Activated CD4-positive, alpha-beta memory T cell treated with anti-CD3 and anti-CD28 coated beads, Interleukin-2, amount 10 ng/mL, durations not matched to agents 7 days and 5 days (primary cell): ENCODE measurements at regions not wholly inside any gene's neighbourhood (a gene's known extent, or its start where the extent isn't known, plus 50 kb on each side); places are given as distances from the start of the nearest gene placed in this dataset.
"Not testable (repeated sequence)": the region's sequence is repeated elsewhere in the genome, so short reads cannot be mapped to it uniquely, and the experiment has no call there.

Experiments
- CTCF ChIA-PET: fragments of 350-600 bp; sonication (Branson Sonifier 250); formaldehyde crosslinking; loops from one replicate; lab custom pipeline; 2021; ENCODE audit warnings: antibody characterized with exemption, inconsistent platforms; lab: Charles Lee
- POLR2A ChIA-PET: fragments of 350-600 bp; sonication (Branson Sonifier 250); formaldehyde crosslinking; loops from one replicate; lab custom pipeline; 2021; ENCODE audit warnings: antibody characterized with exemption; lab: Charles Lee
- DNase-seq: peaks from one replicate; pipeline ENCODE4 v3.0.0-alpha.2; 2020
- H3K27ac Mint-ChIP-seq: one replicate; pipeline ENCODE4 v1.8.0; 2021; ENCODE audit warnings: mild to moderate bottlenecking, mixed read lengths
- H3K27me3 Mint-ChIP-seq: one replicate; pipeline ENCODE4 v1.8.0; 2021; ENCODE audit warnings: mixed read lengths
- H3K36me3 Mint-ChIP-seq: one replicate; pipeline ENCODE4 v1.8.0; 2021; ENCODE audit warnings: low read depth, mixed read lengths
- H3K4me1 Mint-ChIP-seq: one replicate; pipeline ENCODE4 v1.8.0; 2021; ENCODE audit warnings: mixed read lengths
- H3K4me3 Mint-ChIP-seq: one replicate; pipeline ENCODE4 v1.8.0; 2021; ENCODE audit warnings: mild to moderate bottlenecking, mixed read lengths
- H3K9me3 Mint-ChIP-seq: one replicate; pipeline ENCODE4 v1.8.0; 2021; ENCODE audit warnings: mixed read lengths

GRCh38 chr6:109260126-109260525, 122.1 kb downstream of the CD164 start:
- Mint-ChIP-seq H3K27me3 (peaks cover 2% of the 10 kb centered on the region), H3K27ac (no peak overlapping the region), H3K4me3 (no peak overlapping the region), H3K36me3 (no peaks in the 10 kb centered on the region), H3K4me1 (no peaks in the 10 kb centered on the region), H3K9me3 (no peaks in the 10 kb centered on the region)
- DNase-seq = no peak
- ChIA-PET POLR2A (no interaction called here), CTCF (no interaction called here)

GRCh38 chr6:109258129-109258528, 124.1 kb downstream of the CD164 start:
- Mint-ChIP-seq H3K4me1 (no peaks in the 10 kb centered on the region), H3K27me3 (no peaks in the 10 kb centered on the region), H3K4me3 (no peak overlapping the region), H3K36me3 (no peaks in the 10 kb centered on the region), H3K9me3 (no peaks in the 10 kb centered on the region), H3K27ac (no peak overlapping the region)
- ChIA-PET POLR2A (interaction anchor here (1.1 kb wide), 1 partner anchor 125 kb away, joined by 3 read pairs; no protein-coding TSS in a partner anchor), CTCF (no interaction called here)
- no peak for DNase-seq

GRCh38 chr6:109257494-109257893, 124.8 kb downstream of the CD164 start:
- no peak overlapping the region for H3K4me3 Mint-ChIP-seq
- no peaks in the 10 kb centered on the region for H3K4me1 Mint-ChIP-seq
- H3K9me3 Mint-ChIP-seq = no peaks in the 10 kb centered on the region
- H3K27me3 Mint-ChIP-seq = no peaks in the 10 kb centered on the region
- DNase-seq = no peak
- no peak overlapping the region for H3K27ac Mint-ChIP-seq
- no peaks in the 10 kb centered on the region for H3K36me3 Mint-ChIP-seq
- ChIA-PET POLR2A (interaction anchor here (0.7 kb wide), 1 partner anchor 15 kb away, joined by 3 read pairs; no protein-coding TSS in a partner anchor), CTCF (no interaction called here)

GRCh38 chr6:109255946-109256640, 126.2 kb downstream of the CD164 start:
- DNase-seq = no peak

GRCh38 chr6:109255087-109255486, 127.2 kb downstream of the CD164 start:
- H3K9me3 Mint-ChIP-seq = no peaks in the 10 kb centered on the region
- H3K4me3 Mint-ChIP-seq = no peak overlapping the region

More at GRCh38 chr6:109255946-109256640, 126.2 kb downstream of the CD164 start:
- CTCF ChIA-PET = interaction anchor here (0.7 kb wide), 2 partner anchors 103 to 159 kb away, joined by 3 read pairs; no protein-coding TSS in a partner anchor
- Mint-ChIP-seq H3K27ac (no peak overlapping the region), H3K9me3 (no peaks in the 10 kb centered on the region), H3K4me3 (no peak overlapping the region), H3K36me3 (no peaks in the 10 kb centered on the region), H3K27me3 (peaks cover 4% of the 10 kb centered on the region), H3K4me1 (no peaks in the 10 kb centered on the region)
- POLR2A ChIA-PET = no interaction called here

GRCh38 chr6:109253366-109253765, 128.9 kb downstream of the CD164 start:
- no peak overlapping the region for H3K27ac Mint-ChIP-seq
- DNase-seq = no peak
- CTCF ChIA-PET = no interaction called here
- no peak overlapping the region for H3K4me3 Mint-ChIP-seq
- H3K4me1 Mint-ChIP-seq = no peaks in the 10 kb centered on the region
- H3K9me3 Mint-ChIP-seq = no peaks in the 10 kb centered on the region
- POLR2A ChIA-PET = no interaction called here
- peaks cover 4% of the 10 kb centered on the region for H3K27me3 Mint-ChIP-seq
- H3K36me3 Mint-ChIP-seq = no peaks in the 10 kb centered on the region

More at GRCh38 chr6:109255087-109255486, 127.2 kb downstream of the CD164 start:
- POLR2A ChIA-PET = no interaction called here
- no peak for DNase-seq
- H3K4me1 Mint-ChIP-seq = no peaks in the 10 kb centered on the region
- peaks cover 4% of the 10 kb centered on the region for H3K27me3 Mint-ChIP-seq
- no peak overlapping the region for H3K27ac Mint-ChIP-seq
- H3K36me3 Mint-ChIP-seq = no peaks in the 10 kb centered on the region
- CTCF ChIA-PET = no interaction called here

DNA sequence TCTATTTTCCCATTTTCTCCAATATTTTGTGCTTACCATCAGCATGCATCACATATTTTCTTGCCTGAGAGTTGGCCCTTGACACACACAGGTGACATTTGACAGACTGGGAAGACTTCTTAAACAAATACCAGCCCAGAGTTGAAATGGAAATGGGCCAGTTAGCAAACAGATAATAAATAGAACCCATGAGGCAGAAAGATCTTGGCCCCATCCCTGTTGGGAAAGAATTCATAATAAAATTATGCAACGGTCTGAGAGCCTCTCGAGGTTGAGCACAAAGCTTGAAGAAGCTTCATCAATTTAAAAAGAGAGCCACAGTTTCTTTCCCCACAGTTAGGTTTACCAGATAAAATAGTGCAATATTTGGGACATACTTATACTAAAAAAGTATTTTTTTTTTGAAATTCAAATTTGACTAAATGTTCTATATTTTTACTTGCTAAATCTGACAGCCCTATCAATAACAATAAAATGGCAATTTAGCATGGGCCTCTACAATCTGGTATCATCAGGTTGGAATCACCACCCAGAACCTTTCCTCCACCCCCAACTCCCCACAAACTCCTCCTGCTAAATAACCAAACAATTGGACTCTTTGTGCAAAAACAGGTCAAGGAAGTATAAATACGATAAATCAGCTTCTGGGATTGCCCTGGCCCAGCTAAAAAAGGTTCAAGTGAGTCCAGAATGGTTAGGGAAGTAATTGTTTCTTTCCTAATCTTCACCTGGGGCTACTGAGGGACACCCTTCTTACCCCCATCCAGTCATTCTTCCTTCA, 129.8 kb downstream of the CD164 start:
- Mint-ChIP-seq H3K36me3 (no peaks in the 10 kb centered on the region), H3K4me1 (no peaks in the 10 kb centered on the region), H3K27me3 (peaks cover 4% of the 10 kb centered on the region), H3K4me3 (no peak overlapping the region), H3K27ac (no peak overlapping the region), H3K9me3 (no peaks in the 10 kb centered on the region)
- POLR2A ChIA-PET = interaction anchor here (1.6 kb wide), 1 partner anchor 131 kb away, joined by 3 read pairs; no protein-coding TSS in a partner anchor
- no peak for DNase-seq
- CTCF ChIA-PET = no interaction called here

DNA sequence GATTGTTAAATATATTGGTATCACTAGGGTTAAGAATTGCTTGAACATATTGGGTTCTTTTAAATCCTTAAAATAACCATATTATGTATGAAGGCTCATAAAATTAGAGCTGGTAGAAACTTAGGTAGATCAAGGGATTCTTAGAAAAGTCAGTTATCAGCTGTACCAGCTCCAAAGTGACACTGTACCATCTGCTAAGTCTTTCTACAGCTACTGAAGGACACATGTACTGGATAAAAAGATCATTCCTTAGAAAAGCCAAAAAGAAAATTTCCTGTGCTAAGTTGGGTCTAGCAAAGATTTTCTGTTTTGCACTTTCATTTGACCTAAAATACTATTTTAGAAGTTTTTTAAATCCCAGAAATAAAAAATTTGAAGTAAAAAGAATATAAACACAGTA, 130.4 kb downstream of the CD164 start:
- POLR2A ChIA-PET = interaction anchor here (1.6 kb wide), 1 partner anchor 131 kb away, joined by 3 read pairs; no protein-coding TSS in a partner anchor
- Mint-ChIP-seq H3K4me1 (no peaks in the 10 kb centered on the region), H3K4me3 (no peak overlapping the region), H3K36me3 (no peaks in the 10 kb centered on the region), H3K27ac (no peak overlapping the region), H3K27me3 (peaks cover 4% of the 10 kb centered on the region), H3K9me3 (no peaks in the 10 kb centered on the region)
- DNase-seq = no peak
- CTCF ChIA-PET = no interaction called here

DNA sequence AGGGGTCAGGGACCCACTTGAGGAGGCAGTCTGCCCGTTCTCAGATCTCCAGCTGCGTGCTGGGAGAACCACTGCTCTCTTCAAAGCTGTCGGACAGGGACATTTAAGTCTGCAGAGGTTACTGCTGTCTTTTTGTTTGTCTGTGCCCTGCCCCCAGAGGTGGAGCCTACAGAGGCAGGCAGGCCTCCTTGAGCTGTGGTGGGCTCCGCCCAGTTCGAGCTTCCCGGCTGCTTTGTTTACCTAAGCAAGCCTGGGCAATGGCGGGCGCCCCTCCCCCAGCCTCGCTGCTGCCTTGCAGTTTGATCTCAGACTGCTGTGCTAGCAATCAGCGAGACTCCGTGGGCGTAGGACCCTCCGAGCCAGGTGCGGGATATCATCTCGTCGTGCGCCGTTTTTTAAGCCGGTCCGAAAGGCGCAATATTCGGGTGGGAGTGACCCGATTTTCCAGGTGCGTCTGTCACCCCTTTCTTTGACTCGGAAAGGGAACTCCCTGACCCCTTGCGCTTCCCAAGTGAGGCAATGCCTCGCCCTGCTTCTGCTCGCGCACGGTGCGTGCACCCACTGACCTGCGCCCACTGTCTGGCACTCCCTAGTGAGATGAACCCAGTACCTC, 131.6 kb downstream of the CD164 start:
- H3K4me1 Mint-ChIP-seq, H3K4me3 Mint-ChIP-seq, CTCF ChIA-PET, H3K9me3 Mint-ChIP-seq, H3K27ac Mint-ChIP-seq, DNase-seq, POLR2A ChIA-PET, H3K36me3 Mint-ChIP-seq, H3K27me3 Mint-ChIP-seq: not testable (repeated sequence)

DNA sequence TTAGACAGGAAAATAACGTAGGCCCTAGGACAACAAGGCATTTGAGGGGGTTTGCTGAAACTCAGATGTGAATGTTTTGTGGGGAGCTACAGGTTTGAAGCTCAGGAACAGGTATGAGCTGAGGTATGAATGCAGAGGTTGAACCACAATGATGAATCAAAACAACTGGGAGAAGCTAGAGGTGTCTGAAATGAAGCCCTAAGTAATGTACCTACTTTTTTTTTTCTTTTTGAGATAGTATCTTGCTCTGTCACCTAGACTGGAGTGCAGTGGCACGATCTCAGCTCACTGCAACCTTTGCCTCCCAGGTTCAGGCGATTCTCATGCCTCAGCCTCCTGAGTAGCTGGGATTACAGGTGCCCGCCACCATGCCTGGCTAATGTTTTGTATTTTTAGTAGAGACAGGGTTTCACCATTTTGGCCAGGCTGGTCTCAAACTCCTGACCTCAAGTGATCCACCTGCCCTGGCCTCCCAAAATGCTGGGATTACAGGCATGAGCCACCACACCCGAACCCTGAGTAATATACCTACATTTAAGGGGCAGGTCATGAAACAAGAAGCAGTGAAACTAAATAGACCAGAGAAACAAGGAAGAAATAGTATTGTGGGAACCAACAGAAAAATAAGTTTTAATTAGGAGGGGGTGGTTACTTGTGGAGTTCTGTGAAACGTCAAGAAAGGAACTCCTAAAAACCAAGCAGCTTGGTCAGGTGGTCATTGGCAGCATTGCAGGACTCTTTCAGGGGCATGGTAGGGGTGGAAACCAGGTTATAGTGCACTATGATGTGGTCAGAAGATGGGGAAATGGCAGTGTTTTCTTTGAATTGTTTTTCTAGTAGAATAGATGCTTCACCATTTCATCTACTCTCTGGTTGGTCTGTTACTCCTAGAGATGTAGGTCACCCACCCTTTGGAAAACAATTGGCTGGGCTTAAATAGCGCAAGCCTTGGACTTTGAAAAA, 138.1 kb downstream of the CD164 start:
- H3K4me1 Mint-ChIP-seq = peaks cover 14% of the 10 kb centered on the region
- peaks cover 6% of the 10 kb centered on the region for H3K27me3 Mint-ChIP-seq
- H3K27ac Mint-ChIP-seq = no peak overlapping the region
- H3K4me3 Mint-ChIP-seq = no peak overlapping the region
- H3K36me3 Mint-ChIP-seq = no peaks in the 10 kb centered on the region
- POLR2A ChIA-PET = interaction anchor here (2.0 kb wide), 1 partner anchor 139 kb away, joined by 5 read pairs; the partner anchor contains the start of gene CD164
- CTCF ChIA-PET = no interaction called here
- DNase-seq = no peak
- no peaks in the 10 kb centered on the region for H3K9me3 Mint-ChIP-seq

DNA sequence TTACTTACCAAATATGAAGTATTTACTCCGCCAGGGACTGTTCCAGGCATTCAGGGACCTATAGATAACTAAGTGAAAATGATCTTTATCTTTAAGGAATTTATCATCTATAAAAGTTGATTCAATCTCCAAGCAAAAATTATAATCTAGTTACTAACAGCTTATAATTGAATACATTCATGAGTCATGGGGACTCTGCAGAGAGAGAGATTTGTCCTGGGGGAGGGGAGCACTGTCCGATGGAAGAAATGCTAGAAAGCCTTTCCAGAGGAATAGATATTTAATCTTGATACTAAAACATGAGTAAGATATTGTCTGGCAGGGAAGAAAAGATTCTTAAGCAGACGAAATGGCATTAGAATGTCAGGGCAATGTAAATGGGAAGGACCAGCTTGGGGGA, 139.3 kb downstream of the CD164 start:
- H3K27ac Mint-ChIP-seq = no peak overlapping the region
- no peaks in the 10 kb centered on the region for H3K9me3 Mint-ChIP-seq
- peaks cover 14% of the 10 kb centered on the region for H3K4me1 Mint-ChIP-seq
- ChIA-PET CTCF (no interaction called here), POLR2A (interaction anchor here (0.7 to 2.0 kb wide), 2 partner anchors 14 to 140 kb away, joined by 3 to 5 read pairs; partner anchors contain the start of gene CD164)
- H3K4me3 Mint-ChIP-seq = no peak overlapping the region
- DNase-seq = no peak
- peaks cover 6% of the 10 kb centered on the region for H3K27me3 Mint-ChIP-seq
- no peaks in the 10 kb centered on the region for H3K36me3 Mint-ChIP-seq

DNA sequence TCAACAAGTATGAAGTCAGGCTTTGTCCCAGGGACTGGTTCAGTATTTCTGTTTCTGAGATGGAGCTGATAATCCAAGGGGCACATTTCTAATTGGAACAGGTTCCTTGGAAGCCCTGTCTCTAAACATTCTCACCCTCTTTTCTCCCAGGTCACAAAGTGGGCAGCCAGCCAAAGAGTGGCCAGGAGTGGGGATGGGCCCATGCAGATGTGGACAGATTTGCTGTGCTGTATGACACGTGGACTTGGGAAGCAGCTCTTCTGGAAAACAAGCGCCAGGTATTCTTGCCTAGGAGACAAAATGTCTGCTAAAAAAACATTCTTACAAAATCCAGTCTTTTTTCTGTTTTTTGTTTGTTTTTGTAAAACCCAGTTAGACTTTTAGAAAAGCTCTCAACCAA, 140.2 kb downstream of the CD164 start:
- peaks cover 23% of the 10 kb centered on the region for H3K4me1 Mint-ChIP-seq
- ChIA-PET CTCF (no interaction called here), POLR2A (interaction anchor here (0.7 to 2.0 kb wide), 2 partner anchors 15 to 141 kb away, joined by 3 to 5 read pairs; partner anchors contain the start of gene CD164)
- H3K9me3 Mint-ChIP-seq = no peaks in the 10 kb centered on the region
- H3K4me3 Mint-ChIP-seq = no peak overlapping the region
- peaks cover 7% of the 10 kb centered on the region for H3K36me3 Mint-ChIP-seq
- H3K27me3 Mint-ChIP-seq = peaks cover 6% of the 10 kb centered on the region
- H3K27ac Mint-ChIP-seq = no peak overlapping the region
- DNase-seq = no peak
